RWPE1 (cell line): ENCODE measurements at regions not wholly inside any gene's neighbourhood (a gene's known extent, or its start where the extent isn't known, plus 50 kb on each side); places are given as distances from the start of the nearest gene placed in this dataset.
"Not testable (repeated sequence)": the region's sequence is repeated elsewhere in the genome, so short reads cannot be mapped to it uniquely, and the experiment has no call there.

Source experiments
- CTCF ChIA-PET: fragments of 350-600 bp; sonication (Branson Sonifier 250); formaldehyde crosslinking; extraction: SDS; loops from one replicate; lab custom pipeline; 2021; lab: Yijun Ruan, JAX
- POLR2A ChIA-PET: fragments of 400-600 bp; formaldehyde crosslinking; extraction: SDS; loops from one replicate; lab custom pipeline; 2020; ENCODE audit warnings: antibody characterized with exemption; ENCODE audit not compliant: low non-redundant PET; lab: Yijun Ruan, JAX
- DNase-seq: peaks from one replicate; pipeline ENCODE4 v3.0.0; 2012; ENCODE audit warnings: low spot score
- H3K27ac ChIP-seq: fragments of 450-650 bp; 2 replicates; pipeline ENCODE4 v1.5.1; 2017
- TF ChIP-seq, protein P1 (sequence below): fragments of 450-650 bp; conservative IDR thresholded peaks from 2 replicates; pipeline ENCODE4 v1.5.1; 2017; ENCODE audit warnings: low read depth, mild to moderate bottlenecking

DNA sequence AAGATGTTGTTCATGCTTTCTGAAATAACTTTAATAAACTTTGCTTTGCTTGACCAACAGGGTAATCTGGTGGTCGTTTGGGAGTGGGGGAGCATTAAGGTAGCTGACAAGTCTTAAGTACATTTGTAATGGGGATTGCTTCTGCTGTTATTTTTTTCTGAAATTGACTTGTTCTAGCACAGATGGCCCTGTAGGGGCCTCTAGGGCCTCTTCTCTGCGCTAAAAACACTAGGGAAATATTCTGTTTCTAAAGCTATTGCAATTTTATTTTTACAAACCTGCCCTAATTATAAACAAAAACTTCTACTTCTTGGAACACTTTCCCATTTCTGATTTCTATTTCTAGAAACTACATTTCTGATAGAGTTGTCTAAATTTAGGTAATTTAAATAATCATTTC is 191.3 kb upstream of the KCNJ3 start:
- CTCF ChIA-PET: no interaction called here
- POLR2A ChIA-PET: no interaction called here
- DNase-seq: no peak

GRCh38 chr2:154518872-154519271 is 179.6 kb upstream of the KCNJ3 start:
- DNase-seq: no peak
- ChIA-PET POLR2A (no interaction called here), CTCF (no interaction called here)
- H3K27ac ChIP-seq: no peak overlapping the region
- TF ChIP-seq, protein P1, sequence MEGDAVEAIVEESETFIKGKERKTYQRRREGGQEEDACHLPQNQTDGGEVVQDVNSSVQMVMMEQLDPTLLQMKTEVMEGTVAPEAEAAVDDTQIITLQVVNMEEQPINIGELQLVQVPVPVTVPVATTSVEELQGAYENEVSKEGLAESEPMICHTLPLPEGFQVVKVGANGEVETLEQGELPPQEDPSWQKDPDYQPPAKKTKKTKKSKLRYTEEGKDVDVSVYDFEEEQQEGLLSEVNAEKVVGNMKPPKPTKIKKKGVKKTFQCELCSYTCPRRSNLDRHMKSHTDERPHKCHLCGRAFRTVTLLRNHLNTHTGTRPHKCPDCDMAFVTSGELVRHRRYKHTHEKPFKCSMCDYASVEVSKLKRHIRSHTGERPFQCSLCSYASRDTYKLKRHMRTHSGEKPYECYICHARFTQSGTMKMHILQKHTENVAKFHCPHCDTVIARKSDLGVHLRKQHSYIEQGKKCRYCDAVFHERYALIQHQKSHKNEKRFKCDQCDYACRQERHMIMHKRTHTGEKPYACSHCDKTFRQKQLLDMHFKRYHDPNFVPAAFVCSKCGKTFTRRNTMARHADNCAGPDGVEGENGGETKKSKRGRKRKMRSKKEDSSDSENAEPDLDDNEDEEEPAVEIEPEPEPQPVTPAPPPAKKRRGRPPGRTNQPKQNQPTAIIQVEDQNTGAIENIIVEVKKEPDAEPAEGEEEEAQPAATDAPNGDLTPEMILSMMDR: no peak

More for the DNA sequence above, 191.3 kb upstream of the KCNJ3 start:
- TF ChIP-seq, protein P1: no peak
- H3K27ac ChIP-seq: no peak overlapping the region

DNA sequence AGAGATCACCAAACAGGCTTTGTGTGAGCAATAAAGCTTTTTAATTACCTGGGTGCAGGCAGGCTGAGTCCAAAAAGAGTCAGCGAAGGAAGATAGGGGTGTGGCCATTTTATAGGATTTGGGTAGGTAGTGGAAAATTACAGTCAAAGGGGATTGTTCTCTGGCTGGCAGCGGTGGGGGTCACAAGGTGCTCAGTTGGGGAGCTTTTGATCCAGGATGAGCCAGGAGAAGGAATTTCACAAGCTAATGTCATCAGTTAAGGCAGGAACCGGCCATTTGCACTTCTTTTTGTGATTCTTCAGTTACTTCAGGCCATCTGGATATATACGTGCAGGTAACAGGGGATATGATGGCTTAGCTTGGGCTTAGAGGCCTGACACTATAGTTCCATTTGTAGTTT is 177.5 kb upstream of the KCNJ3 start:
- CTCF ChIA-PET, H3K27ac ChIP-seq, DNase-seq, POLR2A ChIA-PET: not testable (repeated sequence)

DNA sequence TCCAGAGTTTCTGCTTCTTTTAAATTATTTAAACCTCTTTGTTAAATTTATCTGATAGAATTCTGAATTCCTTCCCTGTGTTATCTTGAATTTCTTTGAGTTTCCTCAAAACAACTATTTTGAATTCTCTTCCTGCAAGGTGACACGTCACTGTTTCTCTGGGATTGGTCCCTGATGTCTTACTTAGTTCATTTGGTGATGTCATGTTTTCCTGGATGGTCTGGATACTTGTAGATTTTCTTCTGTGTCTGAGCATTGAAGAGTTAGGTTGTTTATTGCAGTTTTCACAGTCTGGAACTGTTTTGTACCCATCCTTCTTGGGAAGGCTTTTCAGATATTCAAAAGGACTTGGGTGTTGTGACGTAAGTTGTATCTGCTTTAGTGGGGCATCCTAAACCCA is 172.3 kb upstream of the KCNJ3 start:
- TF ChIP-seq, protein P1: no peak
- DNase-seq: no peak
- ChIA-PET POLR2A (no interaction called here), CTCF (interaction anchor here (0.6 kb wide), 1 partner anchor 1562 kb away, joined by 3 read pairs; no protein-coding TSS in a partner anchor)
- H3K27ac ChIP-seq: no peak overlapping the region

- DNase-seq: no peak
- CTCF ChIA-PET: no interaction called here
- H3K27ac ChIP-seq: no peak overlapping the region
- TF ChIP-seq, protein P1: no peak
- POLR2A ChIA-PET: no interaction called here
Observed at GRCh38 chr2:154527962-154528361, 170.5 kb upstream of the KCNJ3 start.

DNA sequence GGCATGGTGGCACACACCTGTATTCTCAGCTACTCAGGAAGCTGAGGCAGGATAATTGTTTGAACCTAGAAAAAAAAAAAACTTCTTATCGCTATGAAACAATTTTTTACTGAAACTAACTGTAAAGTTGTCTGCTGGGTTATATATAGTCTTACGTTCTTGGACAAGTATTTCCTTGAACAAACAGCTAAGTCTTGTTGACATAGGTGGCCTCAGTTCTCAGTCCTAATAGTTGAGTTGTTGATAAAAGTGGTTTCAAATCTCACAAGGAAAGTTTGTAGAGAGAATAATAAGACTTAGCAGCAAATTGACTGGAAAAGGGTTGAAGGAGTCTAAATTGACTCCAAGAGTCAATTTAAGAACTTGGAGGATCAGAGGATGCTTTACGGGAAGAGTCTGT is 166.5 kb upstream of the KCNJ3 start:
- ChIA-PET CTCF (no interaction called here), POLR2A (no interaction called here)
- no peak overlapping the region for H3K27ac ChIP-seq
- no peak for DNase-seq
- TF ChIP-seq, protein P1: no peak

GRCh38 chr2:154532763-154533162 is 165.7 kb upstream of the KCNJ3 start:
- ChIA-PET POLR2A (no interaction called here), CTCF (no interaction called here)
- no peak for DNase-seq
- H3K27ac ChIP-seq: no peak overlapping the region
- TF ChIP-seq, protein P1: no peak
